HG03342 (cell line): ENCODE measurements at regions not wholly inside any gene's neighbourhood (a gene's known extent, or its start where the extent isn't known, plus 50 kb on each side); places are given as distances from the start of the nearest gene placed in this dataset.
"Not testable (repeated sequence)": the region's sequence is repeated elsewhere in the genome, so short reads cannot be mapped to it uniquely, and the experiment has no call there.

Experiments
- ATAC-seq: cut with Tn5 transposase; IDR thresholded peaks from one replicate; pipeline ENCODE4 v1.9.1; 2021; ENCODE audit warnings: mild to moderate bottlenecking, moderate library complexity; ENCODE audit not compliant: unreplicated experiment

- ATAC-seq, result not testable (repeated sequence)
Observed at GRCh38 chr4:131883181-131883580, 1265.9 kb upstream of the PCDH10 start.

- not testable (repeated sequence) for ATAC-seq
Observed at GRCh38 chr4:131925662-131926061, 1223.4 kb upstream of the PCDH10 start.

GRCh38 chr4:131967646-131968045, 1181.4 kb upstream of the PCDH10 start:
- ATAC-seq, result not testable (repeated sequence)

- no peak for ATAC-seq
Observed at GRCh38 chr4:131974730-131975129, 1174.4 kb upstream of the PCDH10 start.

GRCh38 chr4:131975276-131976132, 1173.6 kb upstream of the PCDH10 start:
- not testable (repeated sequence) for ATAC-seq

GRCh38 chr4:131976133-131977002, 1172.7 kb upstream of the PCDH10 start:
- ATAC-seq, result not testable (repeated sequence)

- ATAC-seq, result no peak
Observed at GRCh38 chr4:131978120-131978519, 1171.0 kb upstream of the PCDH10 start.

- ATAC-seq, result no peak
Observed at GRCh38 chr4:131989576-131989975, 1159.5 kb upstream of the PCDH10 start.

GRCh38 chr4:132001542-132001941, 1147.6 kb upstream of the PCDH10 start:
- ATAC-seq, result no peak

GRCh38 chr4:132003593-132003992, 1145.5 kb upstream of the PCDH10 start:
- no peak for ATAC-seq

GRCh38 chr4:132015321-132015720, 1133.8 kb upstream of the PCDH10 start:
- no peak for ATAC-seq

GRCh38 chr4:132016703-132017350, 1132.3 kb upstream of the PCDH10 start:
- ATAC-seq, result no peak

GRCh38 chr4:132026166-132026565, 1122.9 kb upstream of the PCDH10 start:
- no peak for ATAC-seq

GRCh38 chr4:132026816-132027215, 1122.3 kb upstream of the PCDH10 start:
- no peak for ATAC-seq

GRCh38 chr4:132056496-132056895, 1092.6 kb upstream of the PCDH10 start:
- ATAC-seq, result no peak

GRCh38 chr4:132059227-132059626, 1089.9 kb upstream of the PCDH10 start:
- ATAC-seq, result no peak

GRCh38 chr4:132062611-132063239, 1086.4 kb upstream of the PCDH10 start:
- ATAC-seq, result no peak

- ATAC-seq, result no peak
Observed at GRCh38 chr4:132063829-132064228, 1085.3 kb upstream of the PCDH10 start.

- no peak for ATAC-seq
Observed at GRCh38 chr4:132065940-132066495, 1083.1 kb upstream of the PCDH10 start.

GRCh38 chr4:132071815-132072214, 1077.3 kb upstream of the PCDH10 start:
- no peak for ATAC-seq
